DND-41 (cell line): ENCODE measurements at regions not wholly inside any gene's neighbourhood (a gene's known extent, or its start where the extent isn't known, plus 50 kb on each side); places are given as distances from the start of the nearest gene placed in this dataset.
"Not testable (repeated sequence)": the region's sequence is repeated elsewhere in the genome, so short reads cannot be mapped to it uniquely, and the experiment has no call there.

Experiments
- ATAC-seq: fragments of 200-7000 bp; cut with Tn5 transposase; 3 replicates; pipeline ENCODE4 v1.9.1; 2021; ENCODE audit warnings: low read depth; ENCODE audit not compliant: insufficient read depth
- DNase-seq: peaks from one replicate; pipeline ENCODE4 v3.0.0-alpha.2; 2020
- H2AFZ ChIP-seq: 2 replicates; pipeline ENCODE4 v1.6.0; 2012; ENCODE audit warnings: low read depth, low read length
- H3K27ac ChIP-seq: 2 replicates; pipeline ENCODE4 v1.5.1; 2012; ENCODE audit warnings: low read length, inconsistent platforms
- H3K27me3 ChIP-seq: fragments of 200-600 bp; sonication (generic); 2 replicates; pipeline ENCODE4 v1.6.0; 2012; ENCODE audit warnings: low read length, mild to moderate bottlenecking, inconsistent platforms; ENCODE audit not compliant: insufficient read depth, poor library complexity
- H3K36me3 ChIP-seq: 2 replicates; pipeline ENCODE4 v1.5.1; 2012; ENCODE audit warnings: low read length, inconsistent platforms; ENCODE audit not compliant: insufficient read depth
- H3K4me1 ChIP-seq: 2 replicates; pipeline ENCODE4 v1.5.1; 2012; ENCODE audit warnings: mild to moderate bottlenecking, low read length; ENCODE audit not compliant: insufficient read depth
- H3K4me2 ChIP-seq: 2 replicates; pipeline ENCODE4 v1.6.0; 2012; ENCODE audit warnings: mild to moderate bottlenecking, moderate library complexity, low read length, inconsistent platforms; ENCODE audit not compliant: insufficient read depth
- H3K4me3 ChIP-seq, 2 experiments: fragments of 200-600 bp in 1 of 2; shearing (Covaris generic) in 1 of 2; 2 replicates each; pipeline ENCODE4 v1.5.1; 2012 to 2016; ENCODE audit warnings: inconsistent platforms in 2 of 2, low read length in 2 of 2, mild to moderate bottlenecking in 2 of 2, low read depth in 1 of 2, moderate library complexity in 1 of 2
- H3K79me2 ChIP-seq: 2 replicates; pipeline ENCODE4 v1.6.0; 2012; ENCODE audit warnings: low read length, inconsistent platforms; ENCODE audit not compliant: insufficient read depth
- H3K9ac ChIP-seq: 2 replicates; pipeline ENCODE4 v1.6.0; 2012; ENCODE audit warnings: low read depth, mild to moderate bottlenecking, inconsistent platforms, low read length, moderate library complexity
- H3K9me3 ChIP-seq: 2 replicates; pipeline ENCODE4 v1.5.1; 2012; ENCODE audit warnings: low read length, moderate library complexity, mild to moderate bottlenecking, inconsistent platforms; ENCODE audit not compliant: insufficient read depth, severe bottlenecking
- H4K20me1 ChIP-seq: 2 replicates; pipeline ENCODE4 v1.6.0; 2012; ENCODE audit warnings: low read length; ENCODE audit not compliant: insufficient read depth
- EZH2 ChIP-seq: IDR thresholded peaks from 3 replicates; pipeline ENCODE4 v1.6.1; 2012; ENCODE audit warnings: borderline replicate concordance, low read depth, mild to moderate bottlenecking, moderate library complexity, low read length, inconsistent platforms; ENCODE audit not compliant: severe bottlenecking
- TF ChIP-seq, protein P1 (sequence below): IDR thresholded peaks from 2 replicates; pipeline ENCODE4 v1.5.1; 2012; ENCODE audit warnings: borderline replicate concordance, low read length, moderate library complexity, mild to moderate bottlenecking; ENCODE audit not compliant: poor library complexity, severe bottlenecking; ENCODE audit errors: extremely low read depth

DNA sequence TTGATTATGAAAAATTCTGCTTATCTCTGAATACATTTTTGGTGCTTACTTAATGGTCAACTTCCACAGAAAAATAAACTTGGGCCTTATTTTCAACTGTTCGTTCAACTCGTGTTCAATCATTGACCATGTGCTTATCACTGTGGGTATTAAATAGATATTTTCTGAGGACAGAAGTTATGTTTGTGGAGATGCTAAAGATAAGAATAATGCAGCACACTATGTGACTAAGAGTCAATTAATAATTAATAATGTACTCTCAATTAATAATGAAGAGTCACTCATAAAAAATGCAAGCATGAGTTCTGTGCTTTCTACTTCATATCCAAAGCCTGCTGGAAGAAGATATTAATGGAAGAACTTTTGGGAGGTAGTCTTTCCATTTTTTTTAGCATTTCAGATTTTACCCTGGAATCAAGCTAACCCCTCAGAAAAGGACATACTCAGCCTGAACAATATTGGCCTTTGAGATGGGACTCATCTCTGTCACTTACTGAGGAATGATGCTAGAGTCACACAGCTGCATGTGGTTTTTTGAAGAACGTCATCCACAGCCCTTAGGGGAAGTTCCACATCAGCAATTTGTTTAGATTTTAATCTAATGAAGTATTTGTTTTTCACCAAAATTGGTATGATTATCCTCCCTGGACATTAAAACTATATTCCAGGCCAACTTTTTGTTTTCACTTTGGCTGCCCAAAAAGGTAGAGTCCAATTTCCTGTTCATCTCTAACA lies 191.9 kb upstream of the CRIM1 start:
- no peak overlapping the region for H3K9ac ChIP-seq
- no peak for DNase-seq
- H3K36me3 ChIP-seq, result no peaks in the 10 kb centered on the region
- TF ChIP-seq EZH2, result no peak
- TF ChIP-seq, protein P1, sequence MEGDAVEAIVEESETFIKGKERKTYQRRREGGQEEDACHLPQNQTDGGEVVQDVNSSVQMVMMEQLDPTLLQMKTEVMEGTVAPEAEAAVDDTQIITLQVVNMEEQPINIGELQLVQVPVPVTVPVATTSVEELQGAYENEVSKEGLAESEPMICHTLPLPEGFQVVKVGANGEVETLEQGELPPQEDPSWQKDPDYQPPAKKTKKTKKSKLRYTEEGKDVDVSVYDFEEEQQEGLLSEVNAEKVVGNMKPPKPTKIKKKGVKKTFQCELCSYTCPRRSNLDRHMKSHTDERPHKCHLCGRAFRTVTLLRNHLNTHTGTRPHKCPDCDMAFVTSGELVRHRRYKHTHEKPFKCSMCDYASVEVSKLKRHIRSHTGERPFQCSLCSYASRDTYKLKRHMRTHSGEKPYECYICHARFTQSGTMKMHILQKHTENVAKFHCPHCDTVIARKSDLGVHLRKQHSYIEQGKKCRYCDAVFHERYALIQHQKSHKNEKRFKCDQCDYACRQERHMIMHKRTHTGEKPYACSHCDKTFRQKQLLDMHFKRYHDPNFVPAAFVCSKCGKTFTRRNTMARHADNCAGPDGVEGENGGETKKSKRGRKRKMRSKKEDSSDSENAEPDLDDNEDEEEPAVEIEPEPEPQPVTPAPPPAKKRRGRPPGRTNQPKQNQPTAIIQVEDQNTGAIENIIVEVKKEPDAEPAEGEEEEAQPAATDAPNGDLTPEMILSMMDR, result no peak
- H2AFZ ChIP-seq, result no peak overlapping the region
- ATAC-seq, result no peak
- H3K4me2 ChIP-seq, result no peak overlapping the region
- H4K20me1 ChIP-seq, result no peaks in the 10 kb centered on the region
- no peaks in the 10 kb centered on the region for H3K9me3 ChIP-seq
- no peaks in the 10 kb centered on the region for H3K79me2 ChIP-seq
- H3K4me1 ChIP-seq, result no peaks in the 10 kb centered on the region
- H3K4me3 ChIP-seq, result no peak overlapping the region
- no peaks in the 10 kb centered on the region for H3K27me3 ChIP-seq
- H3K27ac ChIP-seq, result no peak overlapping the region

DNA sequence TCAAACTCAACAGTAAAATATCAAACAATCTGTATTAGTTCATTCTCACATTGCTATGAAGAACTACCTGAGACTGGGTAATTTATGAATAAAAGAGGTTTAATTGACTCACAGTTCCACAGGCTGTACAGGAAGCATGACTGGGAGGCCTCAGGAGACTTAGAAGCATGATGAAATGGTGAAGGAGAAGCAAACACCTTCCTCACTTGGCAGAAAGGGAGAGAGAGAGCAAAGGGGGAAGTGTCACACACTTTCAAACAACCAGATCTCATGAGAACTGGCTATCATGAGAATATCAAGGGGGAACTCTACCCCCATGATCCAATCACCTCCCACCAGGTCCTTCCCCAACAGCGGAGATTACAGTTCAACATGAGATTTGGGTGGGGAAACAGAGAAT lies 198.5 kb upstream of the CRIM1 start:
- H3K9me3 ChIP-seq, H2AFZ ChIP-seq, H3K27ac ChIP-seq, H3K27me3 ChIP-seq, ATAC-seq, H3K4me3 ChIP-seq, H3K4me1 ChIP-seq, DNase-seq, H3K79me2 ChIP-seq, H3K4me2 ChIP-seq, H3K36me3 ChIP-seq, H3K9ac ChIP-seq, H4K20me1 ChIP-seq: not testable (repeated sequence)

DNA sequence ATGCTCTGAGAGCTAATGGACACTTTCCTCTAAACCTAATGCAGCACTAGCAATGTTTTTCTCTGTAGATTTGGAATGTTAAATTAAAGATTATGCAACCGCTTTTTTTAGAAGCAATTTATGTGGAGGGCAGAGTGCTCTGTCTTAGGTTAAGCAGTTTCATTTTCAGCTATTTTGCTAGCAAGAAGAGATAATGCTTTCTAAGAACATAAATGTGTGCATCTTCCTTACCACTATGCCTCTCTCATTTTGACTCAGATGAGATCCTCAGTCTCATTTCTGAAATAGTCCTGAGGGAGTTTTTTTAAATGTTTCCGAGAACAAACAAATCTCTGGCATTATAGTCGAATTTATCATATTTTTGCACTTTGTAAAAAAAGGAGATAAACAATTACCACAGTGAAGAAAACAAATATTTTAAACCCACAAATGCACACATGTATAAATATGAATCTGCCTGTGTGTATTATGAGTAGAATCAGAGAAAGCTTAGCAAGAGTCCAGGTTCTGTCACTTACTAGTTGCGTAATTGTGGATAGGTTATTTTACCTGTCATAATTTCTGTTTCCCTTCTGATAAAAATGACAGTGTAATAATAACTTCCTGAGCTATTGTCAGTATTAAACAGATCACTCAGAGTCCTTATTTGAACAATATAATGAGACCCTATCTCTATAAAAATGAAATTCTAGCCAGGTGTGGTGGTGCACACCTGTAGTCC lies 207.7 kb upstream of the CRIM1 start:
- no peaks in the 10 kb centered on the region for H3K36me3 ChIP-seq
- no peak overlapping the region for H3K9ac ChIP-seq
- no peaks in the 10 kb centered on the region for H3K4me1 ChIP-seq
- ATAC-seq, result no peak
- H3K27ac ChIP-seq, result no peak overlapping the region
- no peak overlapping the region for H3K4me2 ChIP-seq
- H3K27me3 ChIP-seq, result no peaks in the 10 kb centered on the region
- H3K4me3 ChIP-seq, result no peak overlapping the region
- no peak for DNase-seq
- TF ChIP-seq, protein P1, result no peak
- TF ChIP-seq EZH2, result no peak
- H2AFZ ChIP-seq, result no peak overlapping the region
- no peaks in the 10 kb centered on the region for H4K20me1 ChIP-seq
- H3K9me3 ChIP-seq, result no peaks in the 10 kb centered on the region
- no peaks in the 10 kb centered on the region for H3K79me2 ChIP-seq

DNA sequence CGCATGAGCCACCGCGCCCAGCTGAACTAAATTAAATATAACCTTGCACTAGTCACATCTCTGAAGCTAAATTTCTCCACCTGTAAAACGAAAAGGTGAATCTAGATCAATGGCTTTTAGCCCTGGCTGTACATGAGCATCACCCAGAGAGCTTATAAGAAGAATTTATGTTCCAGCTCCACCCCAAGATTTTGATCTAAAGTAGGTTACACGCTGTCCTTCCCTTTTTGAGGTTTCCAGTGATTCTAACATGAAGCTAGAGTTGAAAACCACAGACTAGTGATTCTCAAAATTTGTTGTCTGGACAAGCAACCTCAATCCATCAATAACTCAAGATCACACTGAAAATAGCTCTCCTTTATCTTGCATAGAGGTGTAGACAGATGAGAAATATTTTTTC lies 208.8 kb upstream of the CRIM1 start:
- DNase-seq (no peak), ATAC-seq (no peak)
- no peak overlapping the region for H2AFZ ChIP-seq
- no peaks in the 10 kb centered on the region for H4K20me1 ChIP-seq
- no peaks in the 10 kb centered on the region for H3K79me2 ChIP-seq
- no peaks in the 10 kb centered on the region for H3K9me3 ChIP-seq
- no peaks in the 10 kb centered on the region for H3K4me1 ChIP-seq
- no peak overlapping the region for H3K9ac ChIP-seq
- H3K27me3 ChIP-seq, result no peaks in the 10 kb centered on the region
- no peak overlapping the region for H3K4me2 ChIP-seq
- H3K36me3 ChIP-seq, result no peaks in the 10 kb centered on the region
- H3K27ac ChIP-seq, result no peak overlapping the region
- no peak overlapping the region for H3K4me3 ChIP-seq
- TF ChIP-seq EZH2, result no peak
- TF ChIP-seq, protein P1, result no peak
